MM.1S (cell line): ENCODE measurements at regions not wholly inside any gene's neighbourhood (a gene's known extent, or its start where the extent isn't known, plus 50 kb on each side); places are given as distances from the start of the nearest gene placed in this dataset.

Experiments
- DNase-seq: peaks from one replicate; pipeline ENCODE4 v3.0.0-alpha.2; 2015
- H2AFZ ChIP-seq: fragments of 300-600 bp; sonication (generic); 2 replicates; pipeline ENCODE4 v1.6.0; 2016; ENCODE audit warnings: antibody characterized with exemption, low read length
- H3F3A ChIP-seq: fragments of 300-600 bp; sonication (generic); 2 replicates; pipeline ENCODE4 v1.6.1; 2016; ENCODE audit warnings: mild to moderate bottlenecking, antibody characterized with exemption, low read length, moderate library complexity, mixed read lengths; ENCODE audit not compliant: insufficient read depth
- H3K27ac ChIP-seq: fragments of 300-600 bp; sonication (generic); 2 replicates; pipeline ENCODE4 v1.5.1; 2016; ENCODE audit warnings: mild to moderate bottlenecking, low read length
- H3K27me3 ChIP-seq: fragments of 300-600 bp; sonication (generic); replicated peaks from 2 replicates; pipeline ENCODE4 v1.6.0; 2016; ENCODE audit warnings: low read length; ENCODE audit not compliant: insufficient read depth
- H3K36me3 ChIP-seq: fragments of 300-600 bp; sonication (generic); replicated peaks from 2 replicates; pipeline ENCODE4 v1.6.1; 2016; ENCODE audit warnings: mild to moderate bottlenecking, low read length, mixed read lengths; ENCODE audit not compliant: insufficient read depth
- H3K4me1 ChIP-seq: fragments of 300-600 bp; sonication (generic); 2 replicates; pipeline ENCODE4 v1.6.1; 2016; ENCODE audit warnings: low read length, mixed read lengths
- H3K4me2 ChIP-seq: fragments of 300-600 bp; sonication (generic); 2 replicates; pipeline ENCODE4 v1.6.0; 2016; ENCODE audit warnings: low read depth, low read length
- H3K4me3 ChIP-seq: fragments of 300-600 bp; sonication (generic); 2 replicates; pipeline ENCODE4 v1.5.1; 2016; ENCODE audit warnings: low read length, mixed read lengths
- H3K79me2 ChIP-seq: fragments of 300-600 bp; sonication (generic); 2 replicates; pipeline ENCODE4 v1.6.1; 2016; ENCODE audit warnings: mixed run types, low read length, mixed read lengths
- H3K9ac ChIP-seq: fragments of 300-600 bp; sonication (generic); 2 replicates; pipeline ENCODE4 v1.6.1; 2016; ENCODE audit warnings: low read length, mixed read lengths
- H3K9me2 ChIP-seq: fragments of 300-600 bp; sonication (generic); replicated peaks from 2 replicates; pipeline ENCODE4 v1.6.1; 2016; ENCODE audit warnings: mild to moderate bottlenecking, low read length, mixed read lengths; ENCODE audit not compliant: insufficient read depth
- H3K9me3 ChIP-seq: fragments of 300-600 bp; sonication (generic); replicated peaks from 2 replicates; pipeline ENCODE4 v1.6.1; 2016; ENCODE audit warnings: mild to moderate bottlenecking, low read length, mixed read lengths; ENCODE audit not compliant: insufficient read depth
- H4K20me1 ChIP-seq: fragments of 300-600 bp; sonication (generic); 2 replicates; pipeline ENCODE4 v1.6.1; 2016; ENCODE audit warnings: mild to moderate bottlenecking, low read length, moderate library complexity, mixed read lengths; ENCODE audit not compliant: insufficient read depth
- EZH2 ChIP-seq: fragments of 300-600 bp; sonication (generic); optimal IDR thresholded peaks from 2 replicates; pipeline ENCODE3; 2017; ENCODE audit warnings: low read depth, mild to moderate bottlenecking, antibody characterized with exemption, low read length, mixed read lengths
- EZH2phosphoT487 ChIP-seq: fragments of 300-600 bp; sonication (generic); IDR thresholded peaks from 2 replicates; pipeline ENCODE4 v1.6.1; 2018; ENCODE audit warnings: antibody characterized with exemption, low read length
- TF ChIP-seq, protein P1 (sequence below): fragments of 300-600 bp; sonication (generic); IDR thresholded peaks from 2 replicates; pipeline ENCODE4 v1.5.1; 2016; ENCODE audit warnings: antibody characterized with exemption, low read length, mixed read lengths

- no peak overlapping the region for H3K4me2 ChIP-seq
- no peaks in the 10 kb centered on the region for H3K4me1 ChIP-seq
Measured at GRCh38 chrX:34437586-34437985, 219.5 kb downstream of the TMEM47 start.

GRCh38 chrX:34426334-34426733 lies 230.8 kb downstream of the TMEM47 start:
- no peaks in the 10 kb centered on the region for H3K36me3 ChIP-seq
- H3K4me1 ChIP-seq: no peaks in the 10 kb centered on the region
- TF ChIP-seq EZH2 (no peak), EZH2phosphoT487 (no peak)
- TF ChIP-seq, protein P1, sequence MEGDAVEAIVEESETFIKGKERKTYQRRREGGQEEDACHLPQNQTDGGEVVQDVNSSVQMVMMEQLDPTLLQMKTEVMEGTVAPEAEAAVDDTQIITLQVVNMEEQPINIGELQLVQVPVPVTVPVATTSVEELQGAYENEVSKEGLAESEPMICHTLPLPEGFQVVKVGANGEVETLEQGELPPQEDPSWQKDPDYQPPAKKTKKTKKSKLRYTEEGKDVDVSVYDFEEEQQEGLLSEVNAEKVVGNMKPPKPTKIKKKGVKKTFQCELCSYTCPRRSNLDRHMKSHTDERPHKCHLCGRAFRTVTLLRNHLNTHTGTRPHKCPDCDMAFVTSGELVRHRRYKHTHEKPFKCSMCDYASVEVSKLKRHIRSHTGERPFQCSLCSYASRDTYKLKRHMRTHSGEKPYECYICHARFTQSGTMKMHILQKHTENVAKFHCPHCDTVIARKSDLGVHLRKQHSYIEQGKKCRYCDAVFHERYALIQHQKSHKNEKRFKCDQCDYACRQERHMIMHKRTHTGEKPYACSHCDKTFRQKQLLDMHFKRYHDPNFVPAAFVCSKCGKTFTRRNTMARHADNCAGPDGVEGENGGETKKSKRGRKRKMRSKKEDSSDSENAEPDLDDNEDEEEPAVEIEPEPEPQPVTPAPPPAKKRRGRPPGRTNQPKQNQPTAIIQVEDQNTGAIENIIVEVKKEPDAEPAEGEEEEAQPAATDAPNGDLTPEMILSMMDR: no peak

More at GRCh38 chrX:34437586-34437985, 219.5 kb downstream of the TMEM47 start:
- Histone ChIP-seq H3K9me3 (no peaks in the 10 kb centered on the region), H3K4me3 (no peak overlapping the region), H2AFZ (no peak overlapping the region), H3K9ac (no peak overlapping the region), H4K20me1 (no peaks in the 10 kb centered on the region), H3K79me2 (no peaks in the 10 kb centered on the region), H3F3A (no peaks in the 10 kb centered on the region), H3K36me3 (no peaks in the 10 kb centered on the region), H3K27me3 (no peaks in the 10 kb centered on the region), H3K27ac (no peak overlapping the region), H3K9me2 (no peaks in the 10 kb centered on the region)
- no peak for DNase-seq
- TF ChIP-seq, protein P1: no peak
- TF ChIP-seq EZH2phosphoT487 (no peak), EZH2 (no peak)

DNA sequence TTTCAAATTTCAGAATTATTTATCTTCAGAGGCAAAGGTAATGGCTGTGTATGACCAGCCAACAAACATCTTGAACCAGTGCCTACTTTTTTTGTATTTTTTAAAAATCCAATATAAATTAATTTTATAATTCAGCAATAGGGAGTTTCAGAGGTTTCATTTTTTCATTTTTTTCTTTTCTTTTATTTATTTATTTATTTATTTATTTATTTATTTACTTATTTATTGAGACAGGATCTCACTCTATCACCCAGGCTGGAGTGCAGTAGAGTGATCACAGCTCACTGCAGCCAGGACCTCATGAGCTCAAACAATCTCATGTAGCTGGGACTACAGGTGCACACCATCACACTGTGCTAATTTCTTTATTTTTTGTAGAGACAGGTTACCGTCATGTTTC lies 250.5 kb downstream of the TMEM47 start:
- Histone ChIP-seq H3K27ac (no peak overlapping the region), H3K4me2 (no peak overlapping the region), H3F3A (no peaks in the 10 kb centered on the region), H4K20me1 (no peaks in the 10 kb centered on the region), H3K9me3 (no peaks in the 10 kb centered on the region), H3K4me3 (no peak overlapping the region), H3K36me3 (no peaks in the 10 kb centered on the region), H2AFZ (no peak overlapping the region), H3K4me1 (no peaks in the 10 kb centered on the region), H3K27me3 (no peaks in the 10 kb centered on the region), H3K9me2 (no peaks in the 10 kb centered on the region), H3K79me2 (no peaks in the 10 kb centered on the region), H3K9ac (no peak overlapping the region)
- no peak for TF ChIP-seq EZH2
- TF ChIP-seq, protein P1: no peak
- no peak for TF ChIP-seq EZH2phosphoT487
- DNase-seq: no peak

More at GRCh38 chrX:34426334-34426733, 230.8 kb downstream of the TMEM47 start:
- Histone ChIP-seq H3K79me2 (no peaks in the 10 kb centered on the region), H3K9ac (no peak overlapping the region), H3K27ac (no peak overlapping the region), H2AFZ (no peak overlapping the region), H3K4me2 (no peak overlapping the region), H3F3A (no peaks in the 10 kb centered on the region), H3K27me3 (no peaks in the 10 kb centered on the region), H3K9me2 (no peaks in the 10 kb centered on the region), H3K4me3 (no peak overlapping the region), H3K9me3 (no peaks in the 10 kb centered on the region), H4K20me1 (no peaks in the 10 kb centered on the region)
- no peak for DNase-seq
